GM12878 (cell line): ENCODE measurements at regions not wholly inside any gene's neighbourhood (a gene's known extent, or its start where the extent isn't known, plus 50 kb on each side); places are given as distances from the start of the nearest gene placed in this dataset.

ENCODE experiments used
- EZH2 ChIP-seq: IDR thresholded peaks from 2 replicates; pipeline ENCODE4 v1.6.1; 2012; ENCODE audit warnings: low read depth, mild to moderate bottlenecking, control low read depth, inconsistent platforms, low read length, borderline replicate concordance; ENCODE audit not compliant: control insufficient read depth
- SIX5 ChIP-seq: IDR thresholded peaks from 2 replicates; pipeline ENCODE4 v1.6.1; 2011; ENCODE audit warnings: mild to moderate bottlenecking, low read depth, low read length, moderate library complexity; ENCODE audit not compliant: severe bottlenecking
- TF ChIP-seq, protein P1 (sequence below): IDR thresholded peaks from 2 replicates; pipeline ENCODE4 v1.6.1; 2012; ENCODE audit warnings: mild to moderate bottlenecking, low read depth, low read length

DNA sequence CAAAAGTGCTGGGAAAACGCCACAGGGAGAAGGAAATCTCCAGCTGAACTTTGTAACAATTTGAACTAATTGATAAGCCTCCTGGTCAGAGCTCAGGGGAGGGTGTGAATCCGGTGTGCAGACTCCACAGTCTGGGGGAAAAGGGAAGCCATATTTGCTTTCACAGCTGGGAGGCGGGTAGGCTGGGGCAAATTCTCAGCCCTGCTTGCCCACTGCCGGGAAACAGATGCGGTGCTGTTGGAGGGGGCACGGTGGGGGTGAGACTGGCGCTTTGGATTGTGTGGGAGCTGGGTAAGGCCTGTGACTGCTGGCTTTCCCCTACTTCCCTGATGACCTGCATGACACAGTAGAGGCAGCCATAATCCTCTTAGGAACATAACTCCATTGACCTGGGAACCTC, 134.8 kb downstream of the ADCYAP1 start:
- TF ChIP-seq EZH2: no peak
- no peak for TF ChIP-seq SIX5
- TF ChIP-seq, protein P1, sequence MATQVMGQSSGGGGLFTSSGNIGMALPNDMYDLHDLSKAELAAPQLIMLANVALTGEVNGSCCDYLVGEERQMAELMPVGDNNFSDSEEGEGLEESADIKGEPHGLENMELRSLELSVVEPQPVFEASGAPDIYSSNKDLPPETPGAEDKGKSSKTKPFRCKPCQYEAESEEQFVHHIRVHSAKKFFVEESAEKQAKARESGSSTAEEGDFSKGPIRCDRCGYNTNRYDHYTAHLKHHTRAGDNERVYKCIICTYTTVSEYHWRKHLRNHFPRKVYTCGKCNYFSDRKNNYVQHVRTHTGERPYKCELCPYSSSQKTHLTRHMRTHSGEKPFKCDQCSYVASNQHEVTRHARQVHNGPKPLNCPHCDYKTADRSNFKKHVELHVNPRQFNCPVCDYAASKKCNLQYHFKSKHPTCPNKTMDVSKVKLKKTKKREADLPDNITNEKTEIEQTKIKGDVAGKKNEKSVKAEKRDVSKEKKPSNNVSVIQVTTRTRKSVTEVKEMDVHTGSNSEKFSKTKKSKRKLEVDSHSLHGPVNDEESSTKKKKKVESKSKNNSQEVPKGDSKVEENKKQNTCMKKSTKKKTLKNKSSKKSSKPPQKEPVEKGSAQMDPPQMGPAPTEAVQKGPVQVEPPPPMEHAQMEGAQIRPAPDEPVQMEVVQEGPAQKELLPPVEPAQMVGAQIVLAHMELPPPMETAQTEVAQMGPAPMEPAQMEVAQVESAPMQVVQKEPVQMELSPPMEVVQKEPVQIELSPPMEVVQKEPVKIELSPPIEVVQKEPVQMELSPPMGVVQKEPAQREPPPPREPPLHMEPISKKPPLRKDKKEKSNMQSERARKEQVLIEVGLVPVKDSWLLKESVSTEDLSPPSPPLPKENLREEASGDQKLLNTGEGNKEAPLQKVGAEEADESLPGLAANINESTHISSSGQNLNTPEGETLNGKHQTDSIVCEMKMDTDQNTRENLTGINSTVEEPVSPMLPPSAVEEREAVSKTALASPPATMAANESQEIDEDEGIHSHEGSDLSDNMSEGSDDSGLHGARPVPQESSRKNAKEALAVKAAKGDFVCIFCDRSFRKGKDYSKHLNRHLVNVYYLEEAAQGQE: no peak
